ENCODE measurements at regions not wholly inside any gene's neighbourhood (a gene's known extent, or its start where the extent isn't known, plus 50 kb on each side); places are given as distances from the start of the nearest gene placed in this dataset.

DNA sequence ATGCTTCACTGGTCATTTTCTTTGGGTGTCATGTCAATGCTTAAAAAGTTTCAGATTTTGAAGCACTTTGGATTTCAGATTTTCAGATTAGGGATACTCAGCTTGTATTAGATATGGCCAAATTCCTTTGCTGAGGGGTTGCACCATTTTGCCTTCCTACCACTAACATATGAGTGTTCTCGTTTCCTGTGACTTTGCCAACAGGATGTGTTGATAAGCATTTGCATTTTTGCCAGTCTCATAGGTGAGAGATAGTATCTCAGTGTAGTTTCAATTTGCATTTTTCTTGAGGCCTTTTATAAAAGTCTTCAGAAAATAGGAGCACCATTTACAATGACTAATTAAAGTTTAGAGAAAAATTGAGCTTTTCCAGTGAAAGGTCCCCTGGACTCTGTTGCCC lies 71.6 kb upstream of the CLCN4 start:
- Histone ChIP-seq H3K27ac (no peak overlapping the region), H3K4me3 (ENCODE audit: low read depth, low read length) (no peak overlapping the region), H3K27me3 (ENCODE audit: insufficient read depth, low read depth, severe bottlenecking) (peaks cover 4% of the 10 kb centered on the region), H3K36me3 (no peaks in the 10 kb centered on the region), H3K9me3 (ENCODE audit: severe bottlenecking) (no peaks in the 10 kb centered on the region)
- no peak for DNase-seq
- TF ChIP-seq, protein P1, sequence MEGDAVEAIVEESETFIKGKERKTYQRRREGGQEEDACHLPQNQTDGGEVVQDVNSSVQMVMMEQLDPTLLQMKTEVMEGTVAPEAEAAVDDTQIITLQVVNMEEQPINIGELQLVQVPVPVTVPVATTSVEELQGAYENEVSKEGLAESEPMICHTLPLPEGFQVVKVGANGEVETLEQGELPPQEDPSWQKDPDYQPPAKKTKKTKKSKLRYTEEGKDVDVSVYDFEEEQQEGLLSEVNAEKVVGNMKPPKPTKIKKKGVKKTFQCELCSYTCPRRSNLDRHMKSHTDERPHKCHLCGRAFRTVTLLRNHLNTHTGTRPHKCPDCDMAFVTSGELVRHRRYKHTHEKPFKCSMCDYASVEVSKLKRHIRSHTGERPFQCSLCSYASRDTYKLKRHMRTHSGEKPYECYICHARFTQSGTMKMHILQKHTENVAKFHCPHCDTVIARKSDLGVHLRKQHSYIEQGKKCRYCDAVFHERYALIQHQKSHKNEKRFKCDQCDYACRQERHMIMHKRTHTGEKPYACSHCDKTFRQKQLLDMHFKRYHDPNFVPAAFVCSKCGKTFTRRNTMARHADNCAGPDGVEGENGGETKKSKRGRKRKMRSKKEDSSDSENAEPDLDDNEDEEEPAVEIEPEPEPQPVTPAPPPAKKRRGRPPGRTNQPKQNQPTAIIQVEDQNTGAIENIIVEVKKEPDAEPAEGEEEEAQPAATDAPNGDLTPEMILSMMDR (IDR thresholded peaks at IDR 0.05; ENCODE audit: low read depth, low read length): no peak

DNA sequence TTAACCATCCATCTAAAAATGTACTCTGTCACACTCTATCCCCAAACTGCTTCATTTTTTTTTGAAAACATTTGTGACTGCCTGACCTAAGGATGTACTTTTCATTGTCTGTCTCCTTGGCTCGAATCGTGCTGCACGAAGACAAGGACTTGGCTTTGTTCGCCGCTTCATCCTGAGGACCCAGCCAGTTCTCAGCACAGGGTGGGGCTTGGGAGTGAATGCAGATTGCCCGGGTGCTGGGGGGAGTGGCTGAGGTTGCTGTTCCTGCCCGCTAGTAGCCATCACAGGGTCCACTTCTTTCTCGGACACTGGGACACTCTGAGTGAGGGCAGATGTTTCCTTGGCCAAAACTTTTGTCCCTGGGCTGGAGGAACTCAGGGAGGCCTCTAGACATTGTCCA lies 70.1 kb upstream of the CLCN4 start:
- TF ChIP-seq, protein P1 (IDR thresholded peaks at IDR 0.05; ENCODE audit: low read depth, low read length): no peak
- peaks cover 2% of the 10 kb centered on the region for H3K27me3 ChIP-seq (ENCODE audit: insufficient read depth, low read depth, severe bottlenecking)

DNA sequence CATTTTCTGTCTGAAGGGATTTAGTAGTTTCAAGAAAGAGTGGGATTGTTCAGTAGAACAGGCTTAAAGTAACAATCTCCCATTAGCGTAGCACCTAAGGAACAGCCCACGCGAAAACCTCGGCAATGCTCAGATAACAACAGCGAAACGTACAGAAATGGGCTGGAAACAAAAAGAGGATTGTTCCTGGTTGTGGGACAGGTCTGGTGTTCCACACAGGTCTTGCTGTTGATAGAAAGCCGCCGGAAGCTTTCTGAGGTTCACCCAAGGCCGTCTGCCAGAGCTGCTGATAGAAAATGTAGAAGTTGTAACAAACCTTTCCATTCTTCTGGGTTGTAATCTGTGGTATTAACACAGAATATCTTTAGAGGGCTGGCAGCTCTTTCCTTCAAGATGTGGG lies 69.4 kb upstream of the CLCN4 start:
- no peak overlapping the region for H3K27ac ChIP-seq
- DNase-seq: no peak
- peaks cover 2% of the 10 kb centered on the region for H3K27me3 ChIP-seq (ENCODE audit: insufficient read depth, low read depth, severe bottlenecking)
- H3K4me3 ChIP-seq (ENCODE audit: low read depth, low read length): no peak overlapping the region
- TF ChIP-seq, protein P1 (IDR thresholded peaks at IDR 0.05; ENCODE audit: low read depth, low read length): no peak
- no peaks in the 10 kb centered on the region for H3K36me3 ChIP-seq
- H3K9me3 ChIP-seq (ENCODE audit: severe bottlenecking): no peaks in the 10 kb centered on the region

More for the DNA sequence above, 70.1 kb upstream of the CLCN4 start:
- Histone ChIP-seq H3K27ac (no peak overlapping the region), H3K36me3 (no peaks in the 10 kb centered on the region), H3K4me3 (ENCODE audit: low read depth, low read length) (no peak overlapping the region), H3K9me3 (ENCODE audit: severe bottlenecking) (no peaks in the 10 kb centered on the region)
- DNase-seq: no peak

DNA sequence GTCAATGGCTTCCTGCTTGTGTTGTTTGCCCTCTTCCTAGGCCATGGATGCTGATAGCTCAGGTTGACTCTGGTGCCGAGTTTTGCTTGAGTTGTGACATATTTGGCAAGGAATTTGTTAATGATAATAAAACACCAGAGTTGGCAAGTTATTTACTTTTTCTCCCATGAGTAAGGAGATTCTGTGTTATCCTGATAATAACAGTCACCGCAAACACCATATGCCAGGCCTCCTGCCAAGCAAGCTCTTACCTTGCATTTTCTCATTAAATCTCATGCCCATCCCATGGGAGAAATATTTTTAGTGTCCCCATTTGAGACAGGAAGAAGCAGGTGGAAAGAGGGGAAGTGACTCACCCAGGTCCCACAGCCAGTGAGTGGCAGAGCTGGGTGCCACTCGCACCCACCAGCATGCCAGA lies 67.4 kb upstream of the CLCN4 start:
- Histone ChIP-seq H3K36me3 (no peaks in the 10 kb centered on the region), H3K9me3 (ENCODE audit: severe bottlenecking) (no peaks in the 10 kb centered on the region), H3K27ac (no peak overlapping the region), H3K4me3 (ENCODE audit: low read depth, low read length) (no peak overlapping the region), H3K27me3 (ENCODE audit: insufficient read depth, low read depth, severe bottlenecking) (peaks cover 2% of the 10 kb centered on the region)
- no peak for DNase-seq
- TF ChIP-seq, protein P1 (IDR thresholded peaks at IDR 0.05; ENCODE audit: low read depth, low read length): no peak

DNA sequence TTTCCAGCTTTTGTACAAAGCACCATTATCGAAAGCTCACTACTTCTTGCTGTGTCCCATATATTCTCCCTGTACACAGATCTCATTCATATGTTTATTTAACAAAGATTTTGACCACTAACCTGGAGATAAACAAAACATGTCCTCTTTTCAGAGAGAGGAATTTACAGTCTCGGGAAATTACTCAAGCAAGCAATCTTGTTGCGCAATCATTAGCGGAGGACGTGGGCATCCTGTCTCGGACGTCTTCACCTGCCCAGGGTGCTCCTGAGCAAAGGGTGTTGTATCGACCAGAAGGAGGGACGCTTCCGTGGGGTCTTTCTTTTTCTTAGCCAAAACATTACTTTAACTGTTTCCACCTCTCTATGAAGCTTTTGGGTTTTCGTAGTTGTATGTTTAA lies 66.5 kb upstream of the CLCN4 start:
- peaks cover 2% of the 10 kb centered on the region for H3K27me3 ChIP-seq (ENCODE audit: insufficient read depth, low read depth, severe bottlenecking)
- H3K9me3 ChIP-seq (ENCODE audit: severe bottlenecking): no peaks in the 10 kb centered on the region
- no peak for DNase-seq
- H3K27ac ChIP-seq: no peak overlapping the region
- TF ChIP-seq, protein P1 (IDR thresholded peaks at IDR 0.05; ENCODE audit: low read depth, low read length): no peak
- H3K4me3 ChIP-seq (ENCODE audit: low read depth, low read length): no peak overlapping the region
- H3K36me3 ChIP-seq: no peaks in the 10 kb centered on the region

DNA sequence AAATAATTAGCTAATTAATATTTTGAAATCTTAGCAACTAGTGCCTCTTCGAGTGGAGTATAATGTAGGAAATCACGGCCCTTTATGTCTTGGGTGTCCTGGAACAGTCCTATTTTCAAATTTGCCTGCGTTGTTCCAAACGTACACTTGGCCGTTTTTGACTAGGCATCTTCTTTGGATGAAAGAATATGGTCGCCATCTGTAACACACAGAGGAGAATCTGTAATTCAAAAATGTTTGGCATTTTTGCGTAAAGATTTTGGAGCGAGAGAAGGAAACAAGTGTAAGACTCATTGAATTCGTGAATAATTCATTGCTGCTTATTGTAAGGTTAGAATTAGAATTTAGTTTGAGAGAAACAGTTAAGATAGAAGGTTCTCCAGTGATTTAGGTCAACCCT lies 61.5 kb upstream of the CLCN4 start:
- H3K27me3 ChIP-seq (ENCODE audit: insufficient read depth, low read depth, severe bottlenecking): peaks cover 11% of the 10 kb centered on the region
- no peaks in the 10 kb centered on the region for H3K9me3 ChIP-seq (ENCODE audit: severe bottlenecking)
- TF ChIP-seq, protein P1 (IDR thresholded peaks at IDR 0.05; ENCODE audit: low read depth, low read length): no peak
- DNase-seq: no peak
- no peak overlapping the region for H3K27ac ChIP-seq
- H3K36me3 ChIP-seq: no peaks in the 10 kb centered on the region
- H3K4me3 ChIP-seq (ENCODE audit: low read depth, low read length): no peak overlapping the region

All from WERI-Rb-1 (cell line).